GM20000 (cell line): ENCODE measurements at regions not wholly inside any gene's neighbourhood (a gene's known extent, or its start where the extent isn't known, plus 50 kb on each side); places are given as distances from the start of the nearest gene placed in this dataset.

ENCODE experiments used
- DNase-seq: peaks from one replicate; pipeline ENCODE4 v3.0.0; 2012; ENCODE audit warnings: low spot score
- TF ChIP-seq, protein P1 (sequence below): IDR thresholded peaks from 2 replicates; pipeline ENCODE4 v1.5.1; 2012; ENCODE audit warnings: mild to moderate bottlenecking, control low read depth; ENCODE audit errors: extremely low read depth, missing control alignments

DNA sequence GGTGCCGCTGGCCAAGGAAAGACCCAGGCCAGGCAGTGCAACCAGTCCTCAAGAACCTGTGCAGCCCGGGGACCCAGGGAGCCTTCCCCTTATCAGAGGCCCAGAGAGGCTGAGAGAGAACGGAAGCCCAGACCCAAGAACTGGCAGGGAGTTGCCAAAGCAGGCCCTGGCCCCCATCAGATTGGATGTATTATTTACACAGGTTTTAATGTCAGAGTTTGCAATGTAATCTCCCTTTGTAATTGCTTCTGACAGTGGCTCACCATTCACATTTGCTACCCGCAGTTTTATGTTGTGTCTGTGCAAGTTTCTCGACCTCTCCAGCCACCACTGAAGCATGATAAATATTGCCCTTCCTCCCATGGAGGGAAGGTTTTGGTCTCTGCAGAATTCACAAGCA lies 660.9 kb downstream of the LIG4 start:
- TF ChIP-seq, protein P1, sequence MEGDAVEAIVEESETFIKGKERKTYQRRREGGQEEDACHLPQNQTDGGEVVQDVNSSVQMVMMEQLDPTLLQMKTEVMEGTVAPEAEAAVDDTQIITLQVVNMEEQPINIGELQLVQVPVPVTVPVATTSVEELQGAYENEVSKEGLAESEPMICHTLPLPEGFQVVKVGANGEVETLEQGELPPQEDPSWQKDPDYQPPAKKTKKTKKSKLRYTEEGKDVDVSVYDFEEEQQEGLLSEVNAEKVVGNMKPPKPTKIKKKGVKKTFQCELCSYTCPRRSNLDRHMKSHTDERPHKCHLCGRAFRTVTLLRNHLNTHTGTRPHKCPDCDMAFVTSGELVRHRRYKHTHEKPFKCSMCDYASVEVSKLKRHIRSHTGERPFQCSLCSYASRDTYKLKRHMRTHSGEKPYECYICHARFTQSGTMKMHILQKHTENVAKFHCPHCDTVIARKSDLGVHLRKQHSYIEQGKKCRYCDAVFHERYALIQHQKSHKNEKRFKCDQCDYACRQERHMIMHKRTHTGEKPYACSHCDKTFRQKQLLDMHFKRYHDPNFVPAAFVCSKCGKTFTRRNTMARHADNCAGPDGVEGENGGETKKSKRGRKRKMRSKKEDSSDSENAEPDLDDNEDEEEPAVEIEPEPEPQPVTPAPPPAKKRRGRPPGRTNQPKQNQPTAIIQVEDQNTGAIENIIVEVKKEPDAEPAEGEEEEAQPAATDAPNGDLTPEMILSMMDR = no peak
- no peak for DNase-seq

DNA sequence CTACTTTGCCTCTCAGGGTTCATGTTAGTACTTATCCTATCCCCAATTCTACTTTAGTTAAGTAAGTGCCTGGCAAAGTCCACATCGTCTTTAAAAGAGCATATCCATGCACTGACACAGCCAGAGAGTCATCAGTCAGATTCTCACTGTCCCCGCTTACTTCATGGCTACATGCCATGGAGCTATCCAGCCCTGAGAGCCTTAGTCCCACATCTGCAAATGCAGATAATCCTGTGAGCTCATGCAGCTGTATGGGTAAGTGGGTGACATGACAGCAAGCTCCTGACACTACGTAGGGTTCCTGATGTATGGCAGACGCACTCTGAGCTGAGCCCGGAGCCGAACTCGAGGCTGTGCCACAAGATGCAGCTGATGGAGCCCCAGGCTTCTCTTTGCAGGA lies 661.5 kb downstream of the LIG4 start:
- no peak for DNase-seq
- TF ChIP-seq, protein P1 = no peak

DNA sequence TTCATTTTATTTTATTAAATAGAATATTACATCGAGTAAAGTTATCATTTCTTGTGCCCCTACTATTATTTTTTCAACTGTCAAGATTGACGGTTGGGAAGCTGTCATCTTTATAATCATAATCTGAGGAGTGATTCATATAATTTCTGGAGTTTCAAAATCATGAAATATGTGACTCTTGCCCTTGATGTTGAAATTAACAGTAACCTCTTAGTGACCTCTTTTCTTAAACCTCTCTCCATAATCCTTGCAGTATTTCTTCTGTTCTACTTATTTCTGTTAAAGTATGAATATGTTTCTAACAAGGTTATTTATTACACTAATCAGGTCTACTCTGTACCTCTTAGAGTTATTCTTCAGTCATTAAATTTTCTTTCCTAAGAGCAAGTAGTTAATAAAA lies 663.8 kb downstream of the LIG4 start:
- TF ChIP-seq, protein P1 = no peak
- DNase-seq = no peak

DNA sequence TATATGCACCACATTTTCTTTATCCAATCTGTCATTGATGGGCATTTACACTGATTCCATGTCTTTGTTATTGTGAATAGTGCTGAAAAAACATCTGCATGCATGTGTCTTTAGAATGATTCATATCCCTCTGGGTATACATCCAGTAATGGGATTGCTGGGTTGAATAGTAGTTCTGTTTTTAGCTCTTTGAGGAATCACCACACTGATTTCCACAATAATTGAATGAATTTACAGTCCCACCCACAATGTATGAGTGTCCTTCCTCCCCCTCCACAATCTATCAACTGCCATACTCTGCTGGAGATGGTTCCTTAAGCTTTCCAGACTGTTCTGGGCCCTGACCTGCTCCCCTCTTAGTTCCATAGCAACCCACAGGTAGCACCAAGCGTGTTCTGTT lies 667.0 kb downstream of the LIG4 start:
- TF ChIP-seq, protein P1 = no peak
- DNase-seq = no peak

DNA sequence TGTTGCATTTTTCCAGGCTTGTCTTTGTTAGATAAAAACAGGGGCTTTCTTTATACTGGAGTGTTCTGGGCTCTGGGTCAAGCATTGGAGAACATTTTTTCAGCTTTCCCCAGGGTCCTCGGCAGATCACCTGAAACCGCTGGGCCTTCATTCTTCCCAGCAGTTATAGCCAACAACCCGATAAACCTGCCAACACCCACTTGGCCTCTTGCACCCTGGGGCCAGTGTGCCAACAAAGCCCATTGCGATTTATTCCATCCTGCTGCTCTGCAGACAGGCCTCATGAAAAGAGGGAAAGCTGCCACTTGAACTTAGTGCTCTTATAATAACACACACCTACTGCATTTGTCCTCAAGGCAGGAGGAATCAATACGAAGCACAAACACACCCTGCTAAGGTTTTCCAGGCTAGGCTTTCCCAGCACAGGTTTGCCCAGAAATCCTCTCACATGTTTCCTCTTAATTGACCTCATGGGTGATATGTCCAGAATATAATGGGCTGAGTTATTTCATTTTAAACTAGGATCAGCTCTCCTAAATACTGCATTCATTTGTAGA lies 669.3 kb downstream of the LIG4 start:
- no peak for DNase-seq
- TF ChIP-seq, protein P1 = no peak

DNA sequence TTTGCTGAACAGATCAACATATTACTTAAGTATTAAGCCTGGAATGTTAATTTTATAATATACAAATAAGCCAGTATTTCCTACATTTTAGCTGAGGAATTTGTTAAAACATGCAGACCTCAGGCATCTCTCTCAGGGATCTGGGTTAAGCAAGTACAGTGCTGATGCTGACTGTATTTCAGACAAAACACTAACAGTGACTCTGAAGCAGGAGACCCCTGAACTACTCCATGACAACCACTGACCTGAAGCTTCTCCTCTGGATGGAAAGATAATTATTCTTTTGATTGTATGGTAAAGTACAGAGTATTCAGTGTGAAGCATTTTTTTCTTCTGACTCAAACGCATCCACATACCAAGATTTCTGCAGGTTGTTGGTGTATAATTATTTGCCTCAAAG lies 680.8 kb downstream of the LIG4 start:
- TF ChIP-seq, protein P1 = no peak
- no peak for DNase-seq

DNA sequence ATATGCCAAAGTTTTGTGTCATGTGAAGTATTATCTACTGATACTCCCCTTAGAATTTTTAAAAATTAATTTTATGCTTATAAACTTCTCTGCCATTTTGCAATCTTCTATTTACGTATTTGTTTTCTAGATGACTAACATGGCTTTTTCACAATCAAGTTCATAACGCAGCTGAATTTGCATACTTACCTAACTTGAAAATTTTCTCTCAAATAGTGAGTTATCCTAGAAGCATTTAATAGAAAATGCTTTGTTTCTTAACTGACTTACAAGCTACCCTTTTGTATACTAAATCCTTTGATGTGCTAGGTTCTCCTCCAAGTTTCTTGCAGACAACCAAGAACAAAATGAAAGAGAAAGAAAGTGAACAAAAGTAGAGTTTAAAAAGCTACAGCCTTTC lies 683.5 kb downstream of the LIG4 start:
- TF ChIP-seq, protein P1 = no peak

More for the DNA sequence above, 683.5 kb downstream of the LIG4 start:
- DNase-seq = no peak
